Sigmoid colon (tissue), 6 donors: ENCODE measurements at regions not wholly inside any gene's neighbourhood (a gene's known extent, or its start where the extent isn't known, plus 50 kb on each side); places are given as distances from the start of the nearest gene placed in this dataset.

Experiments used
- DNase-seq: peaks from one replicate; pipeline ENCODE4 v3.0.0-alpha.2; 2019
- H3K27ac ChIP-seq, 4 donors: fragments of 200-600 bp; sonication (generic); one replicate each; pipeline ENCODE4 v1.5.1; 2016 to 2019; ENCODE audit warnings: mild to moderate bottlenecking in 1 of 4
- H3K27me3 ChIP-seq, 3 donors: fragments of 200-600 bp; sonication (generic); one replicate each; pipeline ENCODE4 v1.5.1; 2019; ENCODE audit warnings: mild to moderate bottlenecking in 1 of 3
- H3K36me3 ChIP-seq, 4 donors: fragments of 200-600 bp; sonication (generic); one replicate each; pipeline ENCODE4 v1.5.1; 2016 to 2019
- H3K4me1 ChIP-seq, 4 donors: fragments of 200-600 bp; sonication (generic); one replicate each; pipeline ENCODE4 v1.5.1; 2017 to 2019
- H3K4me3 ChIP-seq, 4 donors: fragments of 200-600 bp; sonication (generic); one replicate each; pipeline ENCODE4 v1.5.1; 2017 to 2019; ENCODE audit warnings: mild to moderate bottlenecking in 2 of 4, moderate library complexity in 1 of 4
- H3K9me3 ChIP-seq, 4 donors: fragments of 200-600 bp in 3 of 4; sonication (generic) in 3 of 4; one replicate each; pipeline versions ENCODE4 v1.5.1 to v1.6.1; 2013 to 2019
- EP300 ChIP-seq, 4 donors: sonication (generic); formaldehyde crosslinking; IDR thresholded peaks; one replicate each; pipeline ENCODE4 v1.6.1; 2017; ENCODE audit warnings: antibody characterized with exemption in 4 of 4
- POLR2A ChIP-seq, 2 donors: fragments of 450-650 bp; IDR thresholded peaks; one replicate each; pipeline ENCODE4 v1.6.1; 2016; ENCODE audit warnings: antibody characterized with exemption in 2 of 2, mild to moderate bottlenecking in 2 of 2, moderate library complexity in 2 of 2
- POLR2AphosphoS5 ChIP-seq, 4 donors: sonication (generic); formaldehyde crosslinking; IDR thresholded peaks; one replicate each; pipeline ENCODE4 v1.6.1; 2017; ENCODE audit warnings: antibody characterized with exemption in 4 of 4
- WGBS, 2 donors: extraction: QIAGEN DNeasy Blood & Tissue Kit; methylation state at CpG; one replicate each; pipeline ENCODE4 v1.1.7; 2013; 5-methylcytosine and 5-hydroxymethylcytosine counted together
- intact Hi-C: fragments of 100-400 bp; cut with DNase I; formaldehyde crosslinking; loops from one replicate; pipeline ENCODE4 v1.15.1; 2023
- TF ChIP-seq, protein P1 (sequence below), 4 experiments: fragments of 450-650 bp in 3 of 4; fragments of 200-600 bp in 1 of 4; IDR thresholded peaks; one replicate each; pipeline ENCODE4 v1.5.1; 2016 to 2019; ENCODE audit warnings: antibody characterized with exemption in 4 of 4, mild to moderate bottlenecking in 3 of 4, moderate library complexity in 2 of 4
- donor health status: healthy with polysubstance abuse.
- donor health status: healthy.

GRCh38 chr6:106912091-106912490, 62.4 kb downstream of the CD24 start:
- Histone ChIP-seq H3K27ac (no peak overlapping the region), H3K27me3 (no peaks in the 10 kb centered on the region), H3K36me3 (no peaks in the 10 kb centered on the region), H3K4me3 (no peak overlapping the region), H3K4me1 (no peaks in the 10 kb centered on the region), H3K9me3 (no peaks in the 10 kb centered on the region)
- no peak for DNase-seq
- intact Hi-C loops: no loop called here
- TF ChIP-seq EP300 (IDR thresholded peaks at IDR 0.05) (no peak), POLR2A (IDR thresholded peaks at IDR 0.05) (no peak)

GRCh38 chr6:106910999-106911949, 63.3 kb downstream of the CD24 start:
- H3K27ac ChIP-seq: no peak overlapping the region
- no peaks in the 10 kb centered on the region for H3K4me1 ChIP-seq
- no peaks in the 10 kb centered on the region for H3K27me3 ChIP-seq
- H3K36me3 ChIP-seq: no peaks in the 10 kb centered on the region
- no peak for TF ChIP-seq EP300 (IDR thresholded peaks at IDR 0.05)
- TF ChIP-seq, protein P1, sequence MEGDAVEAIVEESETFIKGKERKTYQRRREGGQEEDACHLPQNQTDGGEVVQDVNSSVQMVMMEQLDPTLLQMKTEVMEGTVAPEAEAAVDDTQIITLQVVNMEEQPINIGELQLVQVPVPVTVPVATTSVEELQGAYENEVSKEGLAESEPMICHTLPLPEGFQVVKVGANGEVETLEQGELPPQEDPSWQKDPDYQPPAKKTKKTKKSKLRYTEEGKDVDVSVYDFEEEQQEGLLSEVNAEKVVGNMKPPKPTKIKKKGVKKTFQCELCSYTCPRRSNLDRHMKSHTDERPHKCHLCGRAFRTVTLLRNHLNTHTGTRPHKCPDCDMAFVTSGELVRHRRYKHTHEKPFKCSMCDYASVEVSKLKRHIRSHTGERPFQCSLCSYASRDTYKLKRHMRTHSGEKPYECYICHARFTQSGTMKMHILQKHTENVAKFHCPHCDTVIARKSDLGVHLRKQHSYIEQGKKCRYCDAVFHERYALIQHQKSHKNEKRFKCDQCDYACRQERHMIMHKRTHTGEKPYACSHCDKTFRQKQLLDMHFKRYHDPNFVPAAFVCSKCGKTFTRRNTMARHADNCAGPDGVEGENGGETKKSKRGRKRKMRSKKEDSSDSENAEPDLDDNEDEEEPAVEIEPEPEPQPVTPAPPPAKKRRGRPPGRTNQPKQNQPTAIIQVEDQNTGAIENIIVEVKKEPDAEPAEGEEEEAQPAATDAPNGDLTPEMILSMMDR (IDR thresholded peaks at IDR 0.05): no peak
- no peak for TF ChIP-seq POLR2AphosphoS5 (IDR thresholded peaks at IDR 0.05)
- TF ChIP-seq POLR2A (IDR thresholded peaks at IDR 0.05): no peak
- H3K4me3 ChIP-seq: no peak overlapping the region
- WGBS, 2 donors: 28 to 65% methylated on average over 7 of the region's 7 CpGs
- no peaks in the 10 kb centered on the region for H3K9me3 ChIP-seq
- intact Hi-C loops: no loop called here
- DNase-seq: no peak

GRCh38 chr6:106908386-106908840, 66.1 kb downstream of the CD24 start:
- H3K27ac ChIP-seq: no peak overlapping the region
- no peak overlapping the region for H3K4me3 ChIP-seq
- H3K36me3 ChIP-seq: no peaks in the 10 kb centered on the region
- TF ChIP-seq, protein P1 (IDR thresholded peaks at IDR 0.05): no peak
- no peak for TF ChIP-seq EP300 (IDR thresholded peaks at IDR 0.05)
- no peaks in the 10 kb centered on the region for H3K4me1 ChIP-seq
- no peak for DNase-seq
- H3K27me3 ChIP-seq: no peaks in the 10 kb centered on the region
- WGBS, 2 donors: 27 to 52% methylated on average over 3 of the region's 3 CpGs
- intact Hi-C loops: no loop called here
- no peaks in the 10 kb centered on the region for H3K9me3 ChIP-seq

DNA sequence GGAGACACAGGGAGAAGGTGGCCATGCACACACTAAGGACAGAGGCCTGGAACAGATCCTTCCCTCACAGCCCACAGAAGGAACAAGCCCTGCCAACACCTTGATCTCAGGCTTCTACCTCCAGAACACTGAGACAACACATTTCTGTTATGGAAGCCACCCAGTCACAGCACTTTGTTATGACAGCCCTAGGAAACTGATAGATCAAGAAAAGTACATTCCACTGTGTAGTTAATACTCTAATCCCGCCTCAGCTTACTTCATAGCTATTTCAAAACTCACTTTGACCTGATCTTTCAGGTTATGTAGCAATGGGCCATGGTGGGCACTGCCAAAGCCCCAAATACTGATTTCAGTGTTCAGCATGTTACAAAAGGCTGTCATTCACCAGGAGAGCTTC, 66.8 kb downstream of the CD24 start:
- WGBS, 2 donors: 80 to 81% methylated on average over 1 of the region's 1 CpG
- Histone ChIP-seq H3K27ac (no peak overlapping the region), H3K9me3 (no peaks in the 10 kb centered on the region), H3K36me3 (no peaks in the 10 kb centered on the region), H3K4me3 (no peak overlapping the region), H3K4me1 (no peaks in the 10 kb centered on the region), H3K27me3 (no peaks in the 10 kb centered on the region)
- DNase-seq: no peak
- intact Hi-C loops: no loop called here
- TF ChIP-seq POLR2A (IDR thresholded peaks at IDR 0.05): no peak

DNA sequence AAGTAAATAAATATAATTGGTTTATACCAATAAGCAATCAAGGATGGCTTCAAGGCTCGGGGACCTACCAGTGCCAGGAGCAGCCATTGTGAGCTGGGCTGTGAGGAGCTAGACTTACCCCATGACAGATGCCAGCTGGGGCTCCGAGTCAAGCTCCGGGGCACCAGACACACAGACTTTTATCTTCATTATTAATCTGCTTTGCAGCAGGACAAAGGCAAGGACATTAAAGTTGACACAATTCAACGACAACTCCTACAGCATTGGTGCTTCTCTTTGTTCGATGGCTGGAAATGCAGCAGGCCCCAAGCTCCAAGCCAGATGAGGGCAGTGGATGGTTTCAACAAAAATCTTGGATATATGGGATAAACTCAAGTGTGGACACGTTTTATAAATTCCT, 68.3 kb downstream of the CD24 start:
- Histone ChIP-seq H3K4me1 (no peaks in the 10 kb centered on the region), H3K27me3 (no peaks in the 10 kb centered on the region), H3K27ac (no peak overlapping the region), H3K9me3 (peaks cover 0 to 4% (median 1%) of the 10 kb centered on the region in 4 donors), H3K4me3 (no peak overlapping the region), H3K36me3 (no peaks in the 10 kb centered on the region)
- intact Hi-C loops: no loop called here
- TF ChIP-seq EP300 (IDR thresholded peaks at IDR 0.05): no peak
- TF ChIP-seq POLR2A (IDR thresholded peaks at IDR 0.05): no peak
- TF ChIP-seq, protein P1 (IDR thresholded peaks at IDR 0.05): no peak
- TF ChIP-seq POLR2AphosphoS5 (IDR thresholded peaks at IDR 0.05): no peak
- WGBS, 2 donors: 86 to 95% methylated on average over 6 of the region's 6 CpGs
- DNase-seq: no peak
